Loucy (cell line): ENCODE measurements at regions not wholly inside any gene's neighbourhood (a gene's known extent, or its start where the extent isn't known, plus 50 kb on each side); places are given as distances from the start of the nearest gene placed in this dataset.

Experiments used
- H2AFZ ChIP-seq: fragments of 200-600 bp; sonication (generic); 2 replicates; pipeline ENCODE4 v1.6.0; 2016; ENCODE audit warnings: antibody characterized with exemption, mild to moderate bottlenecking, low read length, moderate library complexity
- H3F3A ChIP-seq: fragments of 200-600 bp; 2 replicates; pipeline ENCODE4 v1.6.0; 2016; ENCODE audit warnings: antibody characterized with exemption, low read depth, mild to moderate bottlenecking
- H3K27me3 ChIP-seq: fragments of 200-600 bp; sonication (generic); 2 replicates; pipeline ENCODE4 v1.6.1; 2014; ENCODE audit warnings: low read length, mild to moderate bottlenecking; ENCODE audit not compliant: insufficient read depth, poor library complexity, severe bottlenecking
- H3K36me3 ChIP-seq: fragments of 200-600 bp; sonication (generic); 2 replicates; pipeline ENCODE4 v1.6.1; 2016; ENCODE audit warnings: low read length; ENCODE audit not compliant: insufficient read depth
- H3K4me1 ChIP-seq: fragments of 200-600 bp; sonication (generic); 2 replicates; pipeline ENCODE4 v1.5.1; 2014; ENCODE audit warnings: low read length, mild to moderate bottlenecking; ENCODE audit not compliant: insufficient read depth, poor library complexity, severe bottlenecking
- H3K4me2 ChIP-seq: fragments of 200-600 bp; sonication (generic); 2 replicates; pipeline ENCODE4 v1.6.0; 2014; ENCODE audit warnings: antibody characterized with exemption, low read length, low read depth, mild to moderate bottlenecking; ENCODE audit not compliant: poor library complexity, severe bottlenecking
- H3K4me3 ChIP-seq: fragments of 200-600 bp; sonication (generic); 2 replicates; pipeline ENCODE4 v1.5.1; 2014; ENCODE audit warnings: low read length, mild to moderate bottlenecking, mixed read lengths; ENCODE audit not compliant: poor library complexity, severe bottlenecking
- H3K79me2 ChIP-seq: fragments of 200-600 bp; sonication (generic); 2 replicates; pipeline ENCODE4 v1.6.1; 2014; ENCODE audit warnings: low read length; ENCODE audit not compliant: insufficient read depth
- H3K9ac ChIP-seq: fragments of 200-600 bp; sonication (generic); 2 replicates; pipeline ENCODE4 v1.6.0; 2014; ENCODE audit warnings: mild to moderate bottlenecking, low read depth, low read length, moderate library complexity; ENCODE audit not compliant: poor library complexity, severe bottlenecking
- H3K9me2 ChIP-seq: fragments of 200-600 bp; sonication (generic); replicated peaks from 2 replicates; pipeline ENCODE4 v1.6.1; 2016; ENCODE audit warnings: low read depth, low read length, mixed read lengths
- H3K9me3 ChIP-seq: fragments of 200-600 bp; sonication (generic); 2 replicates; pipeline ENCODE4 v1.6.1; 2014; ENCODE audit warnings: mild to moderate bottlenecking, antibody characterized with exemption, low read length, low read depth; ENCODE audit not compliant: insufficient read depth
- H4K20me1 ChIP-seq: fragments of 200-600 bp; sonication (generic); 2 replicates; pipeline ENCODE4 v1.6.0; 2014; ENCODE audit warnings: antibody characterized with exemption, low read length, mild to moderate bottlenecking; ENCODE audit not compliant: insufficient read depth, poor library complexity, severe bottlenecking
- CTCF ChIP-seq: fragments of 200-600 bp; sonication (generic); conservative IDR thresholded peaks from 2 replicates; pipeline ENCODE4 v1.5.1; 2014; ENCODE audit warnings: mild to moderate bottlenecking, antibody characterized with exemption, low read length
- EZH2phosphoT487 ChIP-seq: fragments of 200-600 bp; IDR thresholded peaks from 2 replicates; pipeline ENCODE4 v1.6.1; 2018; ENCODE audit warnings: antibody characterized with exemption, mild to moderate bottlenecking, moderate library complexity, borderline replicate concordance

GRCh38 chr11:95398437-95399112, 167.6 kb upstream of the SESN3 start:
- Histone ChIP-seq H2AFZ (peak overlapping the region; percentile 22), H3K4me1 (peaks cover 10% of the 10 kb centered on the region), H3K9ac (no peak overlapping the region), H3K4me3 (no peak overlapping the region), H3K36me3 (no peaks in the 10 kb centered on the region), H3K27me3 (no peaks in the 10 kb centered on the region), H3K79me2 (no peaks in the 10 kb centered on the region), H3K4me2 (peak overlapping the region; percentile 8), H3K9me3 (no peaks in the 10 kb centered on the region; the same call in 1 of the 2 replicates), H3F3A (0 out of 2 replicates have a peak, but pooled peaks cover 5% of the 10 kb centered on the region), H3K9me2 (no peaks in the 10 kb centered on the region), H4K20me1 (no peaks in the 10 kb centered on the region)
- no peak for TF ChIP-seq EZH2phosphoT487
- no peak for TF ChIP-seq CTCF

GRCh38 chr11:95392644-95393043, 161.6 kb upstream of the SESN3 start:
- Histone ChIP-seq H4K20me1 (no peaks in the 10 kb centered on the region), H3K9me3 (no peaks in the 10 kb centered on the region; the same call in 1 of the 2 replicates), H3K9me2 (no peaks in the 10 kb centered on the region), H3F3A (0 out of 2 replicates have a peak, but pooled peaks cover 5% of the 10 kb centered on the region), H3K36me3 (no peaks in the 10 kb centered on the region), H3K4me2 (no peak overlapping the region), H2AFZ (no peak overlapping the region), H3K4me1 (no peaks in the 10 kb centered on the region), H3K79me2 (no peaks in the 10 kb centered on the region), H3K9ac (no peak overlapping the region), H3K4me3 (no peak overlapping the region), H3K27me3 (no peaks in the 10 kb centered on the region)
- no peak for TF ChIP-seq EZH2phosphoT487
- no peak for TF ChIP-seq CTCF

GRCh38 chr11:95389427-95389826, 158.4 kb upstream of the SESN3 start:
- H3K4me2 ChIP-seq: no peak overlapping the region
- H4K20me1 ChIP-seq: no peaks in the 10 kb centered on the region
- H3K79me2 ChIP-seq: no peaks in the 10 kb centered on the region
- no peak overlapping the region for H3K9ac ChIP-seq
- H3K9me2 ChIP-seq: no peaks in the 10 kb centered on the region
- no peak overlapping the region for H3K4me3 ChIP-seq
- no peaks in the 10 kb centered on the region for H3K36me3 ChIP-seq
- H3K9me3 ChIP-seq: no peaks in the 10 kb centered on the region
- TF ChIP-seq EZH2phosphoT487 (no peak), CTCF (no peak)
- no peak overlapping the region for H2AFZ ChIP-seq
- H3K27me3 ChIP-seq: no peaks in the 10 kb centered on the region
- H3K4me1 ChIP-seq: peaks cover 19% of the 10 kb centered on the region
- no peaks in the 10 kb centered on the region for H3F3A ChIP-seq
